ENCODE measurements at regions not wholly inside any gene's neighbourhood (a gene's known extent, or its start where the extent isn't known, plus 50 kb on each side); places are given as distances from the start of the nearest gene placed in this dataset.

DNA sequence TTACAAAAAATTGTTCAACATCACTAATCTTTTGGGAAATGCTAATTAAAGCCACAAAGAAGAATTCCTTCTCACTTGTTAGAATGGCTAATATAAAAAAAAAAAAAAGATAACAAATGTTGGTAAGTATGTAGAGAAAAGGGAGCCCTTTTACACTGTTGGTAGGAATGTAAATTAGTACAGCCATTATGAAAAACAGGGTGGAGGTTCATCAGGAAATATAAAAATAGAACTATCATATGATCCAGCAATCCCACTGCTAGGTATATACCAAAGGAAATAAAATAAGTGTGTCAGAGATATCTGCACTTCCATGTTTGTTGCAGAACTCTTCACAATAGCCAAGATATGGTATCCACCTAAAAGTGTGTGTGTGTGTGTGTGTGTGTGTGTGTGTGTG, 83.5 kb upstream of the RGMB start:
- H3K4me3 ChIP-seq (ENCODE audit: low read depth, low read length, poor library complexity, severe bottlenecking) = no peak overlapping the region

DNA sequence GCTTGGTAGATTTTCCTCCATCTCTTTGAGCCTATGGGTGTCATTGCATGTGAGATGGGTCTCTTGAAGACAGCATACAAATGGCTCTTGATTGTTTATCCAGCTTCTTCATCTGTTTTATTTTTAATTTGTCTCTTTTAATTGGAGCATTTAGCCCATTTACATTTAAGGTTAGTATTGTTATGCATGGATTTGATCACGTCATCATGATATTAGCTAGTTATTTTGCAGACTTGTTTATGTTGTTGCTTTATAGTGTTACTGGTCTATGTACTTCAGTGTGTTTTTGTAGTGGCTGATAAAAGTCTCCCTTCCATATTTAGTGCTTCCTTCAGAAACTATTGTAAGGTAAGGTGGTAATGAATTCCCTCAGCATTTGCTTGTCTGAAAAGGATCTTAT, 78.6 kb upstream of the RGMB start:
- Histone ChIP-seq H3K9ac (ENCODE audit: low read length) (no peak overlapping the region), H3K36me3 (ENCODE audit: insufficient read depth, low read length) (no peaks in the 10 kb centered on the region), H3K9me3 (ENCODE audit: low read length) (no peaks in the 10 kb centered on the region), H3K4me3 (ENCODE audit: low read depth, low read length, poor library complexity, severe bottlenecking) (no peak overlapping the region), H3F3A (ENCODE audit: insufficient read depth, low read length) (no peaks in the 10 kb centered on the region), H4K20me1 (ENCODE audit: insufficient read depth, low read length) (no peaks in the 10 kb centered on the region), H3K79me2 (ENCODE audit: insufficient read depth, low read length) (no peaks in the 10 kb centered on the region), H2AFZ (ENCODE audit: low read length) (no peak overlapping the region), H3K4me2 (ENCODE audit: low read length) (no peak overlapping the region), H3K9me2 (ENCODE audit: low read depth, low read length) (no peaks in the 10 kb centered on the region), H3K4me1 (ENCODE audit: insufficient read depth, low read length, severe bottlenecking) (no peaks in the 10 kb centered on the region), H3K27me3 (ENCODE audit: insufficient read depth, low read length) (no peaks in the 10 kb centered on the region), H3K27ac (ENCODE audit: low read depth, low read length, poor library complexity, severe bottlenecking) (no peak overlapping the region)
- TF ChIP-seq, protein P1, sequence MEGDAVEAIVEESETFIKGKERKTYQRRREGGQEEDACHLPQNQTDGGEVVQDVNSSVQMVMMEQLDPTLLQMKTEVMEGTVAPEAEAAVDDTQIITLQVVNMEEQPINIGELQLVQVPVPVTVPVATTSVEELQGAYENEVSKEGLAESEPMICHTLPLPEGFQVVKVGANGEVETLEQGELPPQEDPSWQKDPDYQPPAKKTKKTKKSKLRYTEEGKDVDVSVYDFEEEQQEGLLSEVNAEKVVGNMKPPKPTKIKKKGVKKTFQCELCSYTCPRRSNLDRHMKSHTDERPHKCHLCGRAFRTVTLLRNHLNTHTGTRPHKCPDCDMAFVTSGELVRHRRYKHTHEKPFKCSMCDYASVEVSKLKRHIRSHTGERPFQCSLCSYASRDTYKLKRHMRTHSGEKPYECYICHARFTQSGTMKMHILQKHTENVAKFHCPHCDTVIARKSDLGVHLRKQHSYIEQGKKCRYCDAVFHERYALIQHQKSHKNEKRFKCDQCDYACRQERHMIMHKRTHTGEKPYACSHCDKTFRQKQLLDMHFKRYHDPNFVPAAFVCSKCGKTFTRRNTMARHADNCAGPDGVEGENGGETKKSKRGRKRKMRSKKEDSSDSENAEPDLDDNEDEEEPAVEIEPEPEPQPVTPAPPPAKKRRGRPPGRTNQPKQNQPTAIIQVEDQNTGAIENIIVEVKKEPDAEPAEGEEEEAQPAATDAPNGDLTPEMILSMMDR (IDR thresholded peaks at IDR 0.05; ENCODE audit: low read length) = no peak
- no peak for TF ChIP-seq EZH2 (IDR thresholded peaks at IDR 0.05; ENCODE audit: borderline replicate concordance, low read length)

More for the DNA sequence above, 83.5 kb upstream of the RGMB start:
- Histone ChIP-seq H3K4me2 (ENCODE audit: low read length) (no peak overlapping the region), H3F3A (ENCODE audit: insufficient read depth, low read length) (no peaks in the 10 kb centered on the region), H3K27ac (ENCODE audit: low read depth, low read length, poor library complexity, severe bottlenecking) (no peak overlapping the region), H4K20me1 (ENCODE audit: insufficient read depth, low read length) (no peaks in the 10 kb centered on the region), H3K9me2 (ENCODE audit: low read depth, low read length) (no peaks in the 10 kb centered on the region), H3K9me3 (ENCODE audit: low read length) (no peaks in the 10 kb centered on the region), H3K27me3 (ENCODE audit: insufficient read depth, low read length) (no peaks in the 10 kb centered on the region), H3K4me1 (ENCODE audit: insufficient read depth, low read length, severe bottlenecking) (no peaks in the 10 kb centered on the region), H3K79me2 (ENCODE audit: insufficient read depth, low read length) (no peaks in the 10 kb centered on the region), H3K36me3 (ENCODE audit: insufficient read depth, low read length) (no peaks in the 10 kb centered on the region), H2AFZ (ENCODE audit: low read length) (no peak overlapping the region), H3K9ac (ENCODE audit: low read length) (no peak overlapping the region)
- no peak for TF ChIP-seq EZH2 (IDR thresholded peaks at IDR 0.05; ENCODE audit: borderline replicate concordance, low read length)
- TF ChIP-seq, protein P1 (IDR thresholded peaks at IDR 0.05; ENCODE audit: low read length) = no peak

DNA sequence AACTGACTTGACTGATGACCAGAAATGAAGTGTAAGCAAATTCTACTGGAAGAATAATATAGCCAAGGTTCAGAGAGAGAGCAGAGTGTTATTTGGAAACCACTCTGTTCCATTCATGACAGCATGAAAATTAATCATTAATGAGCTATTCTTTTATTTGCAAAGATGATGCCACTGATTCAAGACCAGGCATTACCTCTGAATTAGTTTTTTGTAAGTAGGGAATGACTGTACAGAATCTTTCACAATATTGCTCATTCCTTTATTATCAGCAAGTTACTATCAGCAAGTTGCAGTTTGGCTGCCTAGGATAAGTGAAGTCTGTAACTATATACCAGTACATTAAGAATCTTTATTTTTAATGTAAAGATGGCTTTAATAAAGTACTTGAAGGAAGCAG, 75.1 kb upstream of the RGMB start:
- no peaks in the 10 kb centered on the region for H4K20me1 ChIP-seq (ENCODE audit: insufficient read depth, low read length)
- H3K9ac ChIP-seq (ENCODE audit: low read length) = no peak overlapping the region
- no peaks in the 10 kb centered on the region for H3K27me3 ChIP-seq (ENCODE audit: insufficient read depth, low read length)
- no peak overlapping the region for H3K4me2 ChIP-seq (ENCODE audit: low read length)
- no peak overlapping the region for H3K4me3 ChIP-seq (ENCODE audit: low read depth, low read length, poor library complexity, severe bottlenecking)
- no peak overlapping the region for H3K27ac ChIP-seq (ENCODE audit: low read depth, low read length, poor library complexity, severe bottlenecking)
- no peaks in the 10 kb centered on the region for H3F3A ChIP-seq (ENCODE audit: insufficient read depth, low read length)
- H3K79me2 ChIP-seq (ENCODE audit: insufficient read depth, low read length) = no peaks in the 10 kb centered on the region
- no peak overlapping the region for H2AFZ ChIP-seq (ENCODE audit: low read length)
- TF ChIP-seq, protein P1 (IDR thresholded peaks at IDR 0.05; ENCODE audit: low read length) = no peak
- no peak for TF ChIP-seq EZH2 (IDR thresholded peaks at IDR 0.05; ENCODE audit: borderline replicate concordance, low read length)
- H3K9me3 ChIP-seq (ENCODE audit: low read length) = 0 out of 2 replicates have a peak, but pooled peaks cover 2% of the 10 kb centered on the region
- H3K4me1 ChIP-seq (ENCODE audit: insufficient read depth, low read length, severe bottlenecking) = no peaks in the 10 kb centered on the region
- H3K36me3 ChIP-seq (ENCODE audit: insufficient read depth, low read length) = no peaks in the 10 kb centered on the region
- no peaks in the 10 kb centered on the region for H3K9me2 ChIP-seq (ENCODE audit: low read depth, low read length)

Measured in OCI-LY1 (cell line).